ENCODE measurements at regions not wholly inside any gene's neighbourhood (a gene's known extent, or its start where the extent isn't known, plus 50 kb on each side); places are given as distances from the start of the nearest gene placed in this dataset.
A peak's percentile ranks its signal among the peaks of the same experiment; 100 is the strongest.

DNA sequence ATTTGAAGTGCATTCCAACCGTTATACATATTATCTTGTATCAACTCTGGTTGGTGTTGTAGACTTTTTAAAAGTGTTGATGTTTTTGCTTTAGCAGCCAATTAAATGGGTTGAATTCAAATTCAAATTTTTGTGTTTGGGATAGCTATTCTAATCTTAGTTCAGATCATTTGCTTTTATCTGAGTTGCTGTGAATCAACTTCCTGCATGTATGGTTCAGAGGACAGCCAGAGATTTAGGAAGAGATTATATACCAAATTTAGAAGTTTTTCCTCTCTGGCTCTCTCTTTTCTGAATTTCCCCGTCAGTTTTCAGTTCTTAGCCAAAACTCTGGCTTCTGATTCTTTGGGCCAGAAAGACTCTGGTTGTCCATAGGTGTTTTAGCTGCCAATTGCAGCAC lies 415.5 kb downstream of the NUF2 start:
- no peak for DNase-seq

DNA sequence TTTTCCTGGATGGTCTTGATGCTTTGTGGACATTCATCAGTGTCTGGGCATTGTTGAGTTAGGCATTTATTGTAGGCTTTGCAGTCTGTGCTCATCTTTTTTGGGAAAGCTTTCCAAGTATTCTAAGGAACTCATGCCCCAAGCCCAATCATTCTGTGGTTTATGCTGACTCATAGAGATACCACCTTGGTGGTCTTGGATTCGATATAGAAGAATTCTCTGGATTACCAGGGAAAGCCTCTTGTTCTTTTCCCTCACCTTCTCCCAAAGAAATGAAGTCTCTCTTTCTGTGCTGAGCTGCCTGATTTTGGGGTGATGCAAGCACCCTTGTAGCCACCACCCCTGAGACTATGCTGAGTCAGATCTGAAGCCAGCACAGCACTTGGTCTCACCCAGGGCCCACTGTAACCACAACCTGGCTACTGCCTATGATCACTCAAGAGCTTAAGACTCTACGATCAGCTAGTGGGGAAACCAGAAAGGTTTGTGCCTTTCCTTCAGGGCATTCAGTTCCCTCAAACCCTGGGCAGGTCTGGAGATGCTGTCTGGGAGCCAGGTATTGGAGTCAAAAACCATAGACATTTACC lies 422.6 kb downstream of the NUF2 start:
- DNase-seq, result no peak

GRCh38 chr1:163745204-163745603 lies 423.4 kb downstream of the NUF2 start:
- DNase-seq, result no peak

GRCh38 chr1:163747261-163747660 lies 425.5 kb downstream of the NUF2 start:
- DNase-seq, result no peak

- DNase-seq, result no peak
Measured at GRCh38 chr1:163747855-163748254, 426.1 kb downstream of the NUF2 start.

DNA sequence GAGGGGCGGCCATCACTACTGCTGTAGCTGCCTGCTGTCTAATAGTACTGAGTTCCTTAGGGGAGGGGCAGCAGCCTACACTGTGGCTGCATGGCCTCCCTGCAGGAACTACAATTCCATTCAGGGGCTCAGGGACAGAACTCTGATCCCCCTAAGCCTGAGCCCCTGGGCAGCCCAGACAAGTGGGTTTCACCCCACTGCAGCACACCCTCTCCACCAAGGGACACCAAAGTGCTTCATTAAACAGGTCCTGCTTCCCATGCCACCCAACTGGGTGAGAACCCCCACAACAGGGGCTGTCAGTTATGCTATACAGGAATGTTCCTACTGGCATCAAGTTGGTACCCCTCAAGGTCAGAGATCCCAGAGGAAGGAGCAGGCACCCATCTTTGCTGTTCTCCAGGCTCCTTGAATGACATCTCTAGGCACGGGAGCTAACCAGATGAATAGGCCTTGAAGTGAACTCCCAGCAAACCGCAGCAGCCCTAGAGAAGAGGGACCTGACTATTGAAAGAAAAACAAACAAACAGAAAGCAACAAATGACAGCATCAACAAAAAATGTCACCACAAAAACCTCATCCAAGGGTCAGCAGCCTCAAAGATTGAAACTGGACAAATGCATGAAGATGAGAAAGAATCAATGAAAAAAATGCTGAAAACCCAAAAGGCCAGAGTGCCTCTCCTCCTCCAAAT lies 437.4 kb downstream of the NUF2 start:
- no peak for DNase-seq

- no peak for DNase-seq
Measured at GRCh38 chr1:163761898-163762297, 440.1 kb downstream of the NUF2 start.

DNA sequence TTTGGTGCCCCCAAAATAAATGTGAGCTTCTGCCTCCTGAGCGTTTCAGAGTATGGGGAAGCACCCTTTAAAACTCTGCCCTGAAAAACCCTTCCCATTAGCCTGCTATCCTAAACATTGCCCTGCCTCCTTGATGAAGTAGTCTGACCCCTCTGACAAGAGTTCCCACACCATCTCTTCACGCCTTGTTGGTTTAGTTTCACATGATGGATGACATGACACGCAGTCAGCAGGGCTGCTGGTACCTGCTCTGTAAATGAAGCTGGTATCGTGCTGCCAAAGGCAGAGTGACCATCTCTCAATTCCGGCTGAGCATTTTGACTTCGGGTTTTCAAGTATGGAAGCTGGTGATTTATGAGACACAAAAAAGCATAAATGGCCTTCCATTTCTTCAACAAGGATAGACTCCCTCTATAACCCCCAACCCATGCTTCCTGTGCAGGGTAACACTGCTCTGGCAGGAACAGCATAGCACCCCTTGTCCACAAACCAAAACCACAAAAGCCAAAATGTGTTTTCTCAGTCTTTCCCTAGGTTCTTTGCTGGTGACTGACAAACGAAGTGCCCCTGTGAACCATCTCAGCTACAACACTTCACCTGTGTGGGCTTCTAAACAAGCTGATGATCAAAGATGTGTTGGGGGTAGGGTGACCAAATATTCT lies 444.6 kb downstream of the NUF2 start:
- DNase-seq, result no peak

GRCh38 chr1:163768576-163768975 lies 446.8 kb downstream of the NUF2 start:
- no peak for DNase-seq

DNA sequence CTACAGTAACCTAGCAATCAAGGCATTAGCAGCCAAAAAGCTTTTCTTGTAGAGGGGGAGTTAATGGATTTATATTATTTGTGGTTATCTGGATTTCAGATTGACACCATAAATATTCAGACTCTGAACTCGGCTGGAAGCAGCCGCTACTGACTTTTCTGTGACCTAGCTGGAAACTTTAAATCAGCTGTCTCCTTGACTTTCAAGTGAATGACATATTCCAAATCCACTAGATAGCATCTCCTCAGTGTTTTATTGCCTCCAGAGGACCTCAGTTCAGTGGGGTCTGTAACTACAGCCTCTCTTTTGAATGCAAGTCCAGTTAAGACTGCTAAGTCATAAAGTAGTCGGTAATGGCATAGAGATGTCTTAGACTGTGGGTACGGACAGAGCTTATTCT lies 448.5 kb downstream of the NUF2 start:
- DNase-seq, result no peak

GRCh38 chr1:163771637-163772036 lies 449.9 kb downstream of the NUF2 start:
- DNase-seq, result no peak

DNA sequence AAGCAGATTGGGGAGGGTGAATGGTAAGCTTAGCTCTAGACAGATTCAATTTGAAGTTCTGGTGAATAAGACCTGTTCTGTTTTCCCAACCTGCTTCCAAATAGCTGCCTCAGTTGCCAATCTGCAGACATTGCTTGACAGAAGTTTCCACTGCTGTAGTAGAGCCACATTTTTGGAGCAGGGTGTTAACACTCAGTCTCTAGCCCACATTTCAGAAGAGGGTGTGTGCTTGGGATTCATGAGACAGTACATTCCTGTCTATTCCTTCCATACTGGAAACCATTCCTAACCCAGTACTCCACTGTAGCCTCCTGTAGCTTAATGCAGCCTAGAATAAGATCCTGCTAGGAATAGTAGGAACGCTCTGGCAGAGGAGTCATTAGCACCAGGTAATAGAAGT lies 450.5 kb downstream of the NUF2 start:
- DNase-seq, result no peak

DNA sequence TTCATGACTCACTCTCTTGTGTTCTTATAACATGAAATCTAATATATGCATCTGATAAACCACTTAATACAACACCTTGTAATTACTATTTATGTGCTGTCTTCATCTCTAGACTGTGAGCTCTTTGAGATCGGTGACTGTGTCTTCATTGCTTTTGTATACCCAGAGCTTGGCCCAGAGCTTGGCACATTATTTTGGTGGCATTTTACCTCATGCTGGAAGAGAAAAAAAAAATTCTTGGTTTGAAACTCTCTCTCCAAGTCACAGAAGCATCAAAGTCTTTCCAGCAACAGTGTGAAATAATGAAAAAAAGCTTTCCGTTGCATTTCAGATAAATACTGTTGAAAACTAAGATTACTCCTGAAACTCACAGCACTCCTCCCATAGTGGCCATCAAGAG lies 451.6 kb downstream of the NUF2 start:
- DNase-seq, result no peak

GRCh38 chr1:163774401-163774945 lies 452.7 kb downstream of the NUF2 start:
- peak in 21 of 56 donors; percentile 1 to 62 (median 12) for DNase-seq

DNA sequence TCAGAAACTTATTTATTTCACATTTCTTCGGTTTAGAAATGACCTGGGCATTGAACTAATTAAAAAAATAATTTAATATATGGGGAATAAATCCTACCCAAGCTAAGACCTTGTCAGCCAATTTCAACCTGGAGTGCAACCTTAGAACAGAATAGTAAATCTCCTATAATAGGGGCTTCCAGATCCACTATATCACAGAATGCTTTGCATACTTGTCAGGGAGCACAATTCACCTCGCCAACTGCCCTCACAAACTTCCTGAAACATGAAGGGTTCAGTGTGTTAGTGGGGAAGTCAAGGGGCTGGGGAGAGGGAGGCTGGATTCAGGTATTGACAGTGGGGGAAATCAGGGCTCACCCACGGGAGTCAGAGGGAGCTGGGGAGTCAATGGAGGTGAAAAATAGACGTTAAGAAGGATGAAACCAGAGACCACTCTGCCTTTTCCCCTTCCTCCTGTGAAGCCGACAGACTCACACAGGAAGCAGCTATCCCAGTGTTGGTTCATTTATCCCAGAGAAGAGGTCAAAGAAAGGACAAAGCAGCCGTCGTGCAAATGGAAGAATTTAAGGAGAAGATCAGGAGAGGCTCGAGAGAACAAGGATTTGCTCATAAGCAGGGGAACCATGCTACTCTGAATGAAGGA lies 453.3 kb downstream of the NUF2 start:
- no peak for DNase-seq

DNA sequence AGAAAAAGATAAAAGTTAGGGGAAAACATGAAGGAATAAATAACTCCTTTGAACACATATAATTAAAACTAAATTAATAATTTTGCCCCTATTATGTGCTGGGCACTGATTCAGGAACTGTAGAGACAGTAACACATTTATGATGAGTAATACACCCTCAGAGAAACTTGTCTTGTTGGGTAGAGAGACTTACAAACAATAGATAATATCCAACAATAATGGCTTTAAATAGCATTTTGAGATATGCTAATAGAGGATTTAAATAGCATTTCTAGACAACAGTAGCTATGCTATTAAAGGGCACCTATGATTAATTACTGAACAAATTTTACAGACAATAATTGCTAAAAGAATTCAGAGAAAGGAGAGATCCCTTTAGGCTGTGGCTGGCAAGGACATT lies 455.5 kb downstream of the NUF2 start:
- DNase-seq, result no peak

DNA sequence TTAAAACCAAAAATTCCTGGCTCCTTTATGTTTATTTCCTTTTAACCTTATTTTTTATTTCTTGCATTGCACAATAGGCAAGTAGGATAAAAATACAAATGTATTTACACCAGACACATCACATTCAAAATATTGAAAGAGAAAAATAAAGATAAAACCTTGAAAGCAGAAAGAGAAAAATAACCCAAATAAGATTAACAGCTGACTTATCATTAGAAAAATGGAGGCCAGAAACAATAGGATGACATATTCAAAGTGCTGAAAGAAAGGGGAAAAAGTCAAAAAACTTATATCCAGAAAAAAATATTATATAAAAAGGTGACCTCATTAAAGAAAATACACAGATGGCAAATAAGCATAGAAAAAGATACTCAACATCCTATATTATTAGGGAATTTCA lies 459.4 kb downstream of the NUF2 start:
- no peak for DNase-seq

- no peak for DNase-seq
Measured at GRCh38 chr1:163785868-163786405, 464.2 kb downstream of the NUF2 start.

DNA sequence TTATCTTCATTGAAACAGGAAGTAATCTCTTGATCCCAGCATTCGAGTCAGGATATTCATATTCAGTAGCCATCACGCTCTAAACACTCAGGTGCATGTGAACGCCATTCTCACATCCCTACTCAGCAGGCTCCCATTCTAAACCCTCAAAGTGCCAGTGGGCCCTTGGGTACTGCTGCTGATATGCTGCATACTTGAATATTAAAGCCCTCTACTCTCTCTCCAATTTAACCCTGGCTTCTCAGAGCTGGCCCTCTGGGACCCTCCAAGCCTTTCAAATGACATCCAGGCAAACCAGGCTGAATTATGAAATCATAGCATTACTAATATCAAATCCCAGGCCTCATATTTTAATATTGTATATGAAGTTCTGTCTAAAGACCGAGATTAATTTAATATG lies 468.2 kb downstream of the NUF2 start:
- no peak for DNase-seq

DNA sequence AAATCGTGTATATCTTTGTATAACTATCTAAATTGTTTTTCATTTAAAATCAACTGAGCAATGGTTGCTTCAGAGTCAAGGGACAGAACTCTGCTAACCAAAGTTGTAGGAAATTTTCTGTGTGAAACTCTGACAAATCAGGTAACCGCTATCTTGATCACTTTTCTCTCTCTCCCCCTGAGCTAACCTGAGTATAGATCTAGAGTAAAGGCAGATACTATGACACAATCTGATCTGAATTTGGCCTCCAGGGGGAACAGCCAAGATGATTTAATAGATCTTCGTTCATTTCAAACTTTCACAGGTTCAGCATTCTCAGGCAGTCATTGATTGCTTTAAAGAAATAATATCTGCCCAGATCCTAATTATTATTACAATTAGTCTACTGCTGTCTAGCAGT lies 472.8 kb downstream of the NUF2 start:
- DNase-seq, result no peak

GRCh38 chr1:163796394-163796821 lies 474.7 kb downstream of the NUF2 start:
- DNase-seq, result peak in 1 of 56 donors; percentile 9

- no peak for DNase-seq
Measured at GRCh38 chr1:163797816-163798215, 476.1 kb downstream of the NUF2 start.
